ENCODE measurements at regions not wholly inside any gene's neighbourhood (a gene's known extent, or its start where the extent isn't known, plus 50 kb on each side); places are given as distances from the start of the nearest gene placed in this dataset.

GRCh38 chrX:30997411-30997810, 74.4 kb downstream of the FTHL17 start:
- WGBS, 2 experiments (ENCODE audit: extremely low coverage in 2 of 2, insufficient read length in 1 of 2), result no CpG with 5 or more reads among the region's 6 CpGs
- no TSS peak for BruUV-seq (replicated peaks)
- Histone ChIP-seq H3K27ac (ENCODE audit: insufficient read depth, low read length) (no peak overlapping the region), H3K79me1 (ENCODE audit: low read depth in 1 of 2, low read length in 2 of 2) (no peaks in the 10 kb centered on the region), H3K27me3 (ENCODE audit: control insufficient read depth, insufficient read depth, low read length) (no peaks in the 10 kb centered on the region), H2AFZ (replicated peaks; ENCODE audit: low read length, poor library complexity) (no peak overlapping the region), H2BK15ac (ENCODE audit: low read depth, low read length) (no peak overlapping the region), H2BK120ac (ENCODE audit: low read depth, low read length) (no peak overlapping the region), H3K18ac (ENCODE audit: low read depth, low read length) (no peak overlapping the region), H3K23ac (ENCODE audit: low read depth, low read length) (no peak overlapping the region), H3K9me1 (ENCODE audit: insufficient read depth, low read length) (no peaks in the 10 kb centered on the region), H3K4me1 (ENCODE audit: control insufficient read depth, insufficient read depth, low read length) (no peaks in the 10 kb centered on the region), H2BK5ac (ENCODE audit: low read depth, low read length, poor library complexity, severe bottlenecking) (no peak overlapping the region), H2BK20ac (ENCODE audit: low read depth, low read length) (no peak overlapping the region), H3K36me3 (ENCODE audit: control insufficient read depth, insufficient read depth, low read length) (no peaks in the 10 kb centered on the region), H3K14ac (replicated peaks; ENCODE audit: low read depth, low read length) (no peak overlapping the region), H3K56ac (ENCODE audit: extremely low read depth, insufficient read depth, low read length) (no peak overlapping the region), H2AK5ac (ENCODE audit: low read depth, low read length) (no peak overlapping the region), H4K91ac (ENCODE audit: insufficient read depth, low read depth, low read length) (no peak overlapping the region), H4K20me1 (ENCODE audit: insufficient read depth, low read length) (no peaks in the 10 kb centered on the region), H3K4me2 (ENCODE audit: low read depth, low read length) (no peak overlapping the region), H3K4me3 (ENCODE audit: insufficient read depth, low read depth, low read length) (no peak overlapping the region), H3K9ac (ENCODE audit: low read depth, low read length) (no peak overlapping the region), H2AK9ac (replicated peaks; ENCODE audit: low read depth, low read length, poor library complexity) (no peak overlapping the region), H4K8ac (ENCODE audit: low read depth in 2 of 2, low read length in 2 of 2) (no peak overlapping the region), H3K9me3 (ENCODE audit: control insufficient read depth, insufficient read depth, low read length) (no peaks in the 10 kb centered on the region), H3K4ac (ENCODE audit: low read depth, low read length) (no peak overlapping the region), H4K5ac (ENCODE audit: low read depth, low read length) (no peak overlapping the region)
- TF ChIP-seq CTCF (conservative IDR thresholded peaks at IDR 0.05; ENCODE audit: low read depth, low read length) (no peak), POLR2A (IDR thresholded peaks at IDR 0.05; ENCODE audit: low read depth, low read length) (no peak), RAD21 (IDR thresholded peaks at IDR 0.05; ENCODE audit: low read length) (no peak), USF2 (IDR thresholded peaks at IDR 0.05; ENCODE audit: low read depth, low read length) (no peak), CHD1 (IDR thresholded peaks at IDR 0.05; ENCODE audit: low read depth, low read length) (no peak), BHLHE40 (IDR thresholded peaks at IDR 0.05; ENCODE audit: low read depth, low read length) (no peak), MAFK (IDR thresholded peaks at IDR 0.05; ENCODE audit: low read depth, low read length) (no peak), MXI1 (IDR thresholded peaks at IDR 0.05; ENCODE audit: borderline replicate concordance, low read depth, low read length) (no peak), RFX5 (IDR thresholded peaks at IDR 0.05; ENCODE audit: low read depth, low read length) (no peak)
- in situ Hi-C loops (cut with MboI; ENCODE audit: low sequenced_read_pairs) (no loop called here), dilution Hi-C loops (cut with HindIII; ENCODE audit: low sequenced_read_pairs, unreplicated experiment) (no loop called here), intact Hi-C loops (cut with micrococcal nuclease) (no loop called here)
- DNase-seq, result no peak
- ChIA-PET CTCF (no interaction called here), POLR2A (ENCODE audit: unreplicated experiment) (no interaction called here)
- ATAC-seq (ENCODE audit: low read depth), result no peak

All from IMR-90 (cell line).